HuH-7 (cell line): ENCODE measurements at regions not wholly inside any gene's neighbourhood (a gene's known extent, or its start where the extent isn't known, plus 50 kb on each side); places are given as distances from the start of the nearest gene placed in this dataset.
"Not testable (repeated sequence)": the region's sequence is repeated elsewhere in the genome, so short reads cannot be mapped to it uniquely, and the experiment has no call there.

Experiments used
- DNase-seq: peaks from one replicate; pipeline ENCODE4 v3.0.0; 2011; ENCODE audit warnings: low spot score

- DNase-seq = no peak
These were observed 69.7 kb downstream of the RPS6KA4 start for GRCh38 chr11:64428693-64429092.

GRCh38 chr11:64429970-64430369, 71.0 kb downstream of the RPS6KA4 start:
- no peak for DNase-seq

GRCh38 chr11:64430645-64431044, 71.7 kb downstream of the RPS6KA4 start:
- no peak for DNase-seq

- DNase-seq = no peak
These were observed 77.0 kb downstream of the RPS6KA4 start for GRCh38 chr11:64436000-64436399.

- no peak for DNase-seq
These were observed 78.5 kb downstream of the RPS6KA4 start for GRCh38 chr11:64437426-64437825.

- DNase-seq = no peak
These were observed 80.2 kb downstream of the RPS6KA4 start for GRCh38 chr11:64438986-64439771.

GRCh38 chr11:64439772-64440491, 81.0 kb downstream of the RPS6KA4 start:
- not testable (repeated sequence) for DNase-seq

- DNase-seq = no peak
These were observed 82.2 kb downstream of the RPS6KA4 start for GRCh38 chr11:64441127-64441526.

- no peak for DNase-seq
These were observed 84.0 kb downstream of the RPS6KA4 start for GRCh38 chr11:64443001-64443400.

GRCh38 chr11:64444838-64445441, 86.0 kb downstream of the RPS6KA4 start:
- DNase-seq = no peak

GRCh38 chr11:64445651-64446050, 86.7 kb downstream of the RPS6KA4 start:
- DNase-seq = no peak

- DNase-seq = no peak
These were observed 89.1 kb downstream of the RPS6KA4 start for GRCh38 chr11:64447831-64448598.

GRCh38 chr11:64448599-64449380, 89.8 kb downstream of the RPS6KA4 start:
- DNase-seq = peak; percentile 73

- DNase-seq = peak; percentile 71
These were observed 90.6 kb downstream of the RPS6KA4 start for GRCh38 chr11:64449381-64450167.

GRCh38 chr11:64450168-64450560, 91.2 kb downstream of the RPS6KA4 start:
- no peak for DNase-seq

GRCh38 chr11:64451856-64452255, 92.9 kb downstream of the RPS6KA4 start:
- DNase-seq = no peak

GRCh38 chr11:64453466-64453865, 94.5 kb downstream of the RPS6KA4 start:
- no peak for DNase-seq

- DNase-seq = no peak
These were observed 96.7 kb downstream of the RPS6KA4 start for GRCh38 chr11:64455456-64456261.

- DNase-seq = no peak
These were observed 97.8 kb downstream of the RPS6KA4 start for GRCh38 chr11:64456509-64457320.
